H1 (cell line): ENCODE measurements at regions not wholly inside any gene's neighbourhood (a gene's known extent, or its start where the extent isn't known, plus 50 kb on each side); places are given as distances from the start of the nearest gene placed in this dataset.

Experiments used
- BRCA1 ChIP-seq: IDR thresholded peaks from 2 replicates; pipeline ENCODE4 v1.6.1; 2012; ENCODE audit warnings: low read depth, low read length, improper control_type of control experiment
- CEBPB ChIP-seq: IDR thresholded peaks from 2 replicates; pipeline ENCODE4 v1.6.1; 2012; ENCODE audit warnings: low read depth, low read length
- CHD1 ChIP-seq: IDR thresholded peaks from 2 replicates; pipeline ENCODE4 v1.6.1; 2012; ENCODE audit warnings: low read depth, low read length, improper control_type of control experiment
- GABPA ChIP-seq: IDR thresholded peaks from 2 replicates; pipeline ENCODE4 v1.6.1; 2011; ENCODE audit warnings: mild to moderate bottlenecking, low read length, moderate library complexity, borderline replicate concordance; ENCODE audit not compliant: insufficient read depth
- POLR2A ChIP-seq, 2 experiments: IDR thresholded peaks; 1 replicate in 1 of 2; 2 replicates in 1 of 2; pipeline ENCODE4 v1.6.1; 2011; ENCODE audit warnings: low read depth in 2 of 2, low read length in 2 of 2, mild to moderate bottlenecking in 2 of 2; ENCODE audit errors: control extremely low read depth in 1 of 2
- SIN3A ChIP-seq, 2 experiments: IDR thresholded peaks in 1 of 2; conservative IDR thresholded peaks in 1 of 2; 2 replicates each; pipeline ENCODE4 v1.6.1; 2011 to 2012; ENCODE audit warnings: low read length in 2 of 2, improper control_type of control experiment in 1 of 2, low read depth in 1 of 2, mild to moderate bottlenecking in 1 of 2
- SP1 ChIP-seq: IDR thresholded peaks from 2 replicates; pipeline ENCODE4 v1.6.1; 2011; ENCODE audit warnings: low read depth, low read length
- TBP ChIP-seq: IDR thresholded peaks from 2 replicates; pipeline ENCODE4 v1.6.1; 2011; ENCODE audit warnings: low read depth, low read length, improper control_type of control experiment
- ZNF274 ChIP-seq: IDR thresholded peaks from 2 replicates; pipeline ENCODE4 v1.7.0; 2012; ENCODE audit warnings: low read length, borderline replicate concordance; ENCODE audit errors: extremely low read depth

DNA sequence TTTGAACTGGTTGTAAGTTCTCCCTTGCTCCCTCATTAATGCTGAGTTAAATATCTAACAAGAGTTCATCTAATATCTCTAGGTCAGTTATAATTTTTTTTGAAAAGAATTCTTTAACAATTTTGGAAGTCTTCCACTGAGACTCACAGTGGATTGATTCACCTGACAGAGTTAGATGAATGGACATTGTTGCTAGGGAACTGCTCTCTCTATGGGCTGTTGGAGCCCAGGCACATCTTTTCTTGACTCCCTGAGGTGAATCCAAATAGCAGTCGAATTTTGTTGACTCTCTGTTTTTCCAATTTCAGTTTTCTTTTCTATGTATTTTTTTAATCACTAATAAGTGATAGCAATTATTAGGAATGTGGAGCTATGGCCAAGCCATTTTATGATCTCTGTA is 996.1 kb upstream of the PABPC4L start (continued):
- TF ChIP-seq SIN3A (conservative IDR thresholded peaks at IDR 0.05 in 1 of 2, IDR thresholded peaks at IDR 0.05 in 1 of 2; ENCODE audit: low read depth in 1 of 2, low read length in 2 of 2) (no peak), SP1 (no peak), CHD1 (no peak), BRCA1 (no peak), GABPA (no peak), CEBPB (no peak), TBP (no peak), ZNF274 (no peak), POLR2A (IDR thresholded peaks at IDR 0.05; ENCODE audit: control extremely low read depth in 1 of 2, low read depth in 2 of 2, low read length in 2 of 2) (no peak)
